IMR-90 (cell line): ENCODE measurements at regions not wholly inside any gene's neighbourhood (a gene's known extent, or its start where the extent isn't known, plus 50 kb on each side); places are given as distances from the start of the nearest gene placed in this dataset.

Source experiments
- ATAC-seq: fragments of 200-7000 bp; cut with Tn5 transposase; 2 replicates; pipeline ENCODE4 v1.9.1; 2020; ENCODE audit warnings: low read depth, mild to moderate bottlenecking, moderate library complexity
- BruUV-seq: library from RNA; stranded (reverse); fragments of 400-500 nt; replicated peaks from 2 replicates; lab custom pipeline; 2021; lab: Mats Ljungman, UMichigan
- CTCF ChIA-PET: fragments of 300-600 bp; formaldehyde crosslinking; extraction: SDS; loops from one replicate; lab custom pipeline; 2021; ENCODE audit warnings: antibody characterized with exemption; lab: Yijun Ruan, JAX
- POLR2A ChIA-PET: fragments of 300-600 bp; sonication (Branson Sonifier 250); formaldehyde crosslinking; loops from one replicate; lab custom pipeline; 2022; ENCODE audit warnings: antibody characterized with exemption; ENCODE audit not compliant: unreplicated experiment; lab: Charles Lee
- DNase-seq: peaks from one replicate; pipeline ENCODE4 v3.0.0; 2013
- H2AFZ ChIP-seq: replicated peaks from 2 replicates; pipeline ENCODE3; 2013; ENCODE audit warnings: low read length, mild to moderate bottlenecking; ENCODE audit not compliant: poor library complexity
- H2AK5ac ChIP-seq: 2 replicates; pipeline ENCODE4 v1.6.1; 2013; ENCODE audit warnings: low read depth, low read length, inconsistent platforms
- H2AK9ac ChIP-seq: replicated peaks from 2 replicates; pipeline ENCODE3; 2013; ENCODE audit warnings: mild to moderate bottlenecking, low read depth, low read length, moderate library complexity; ENCODE audit not compliant: poor library complexity
- H2BK120ac ChIP-seq: 2 replicates; pipeline ENCODE4 v1.6.1; 2013; ENCODE audit warnings: low read depth, low read length, inconsistent platforms
- H2BK15ac ChIP-seq: 3 replicates; pipeline ENCODE4 v1.6.1; 2013; ENCODE audit warnings: low read depth, low read length, inconsistent platforms
- H2BK20ac ChIP-seq: 2 replicates; pipeline ENCODE4 v1.6.1; 2013; ENCODE audit warnings: low read depth, mild to moderate bottlenecking, inconsistent platforms, low read length, moderate library complexity
- H2BK5ac ChIP-seq: 2 replicates; pipeline ENCODE4 v1.6.1; 2013; ENCODE audit warnings: mild to moderate bottlenecking, low read depth, low read length, inconsistent platforms; ENCODE audit not compliant: poor library complexity, severe bottlenecking
- H3K14ac ChIP-seq: replicated peaks from 2 replicates; pipeline ENCODE4 v1.6.1; 2013; ENCODE audit warnings: low read depth, low read length, inconsistent platforms
- H3K18ac ChIP-seq: 2 replicates; pipeline ENCODE4 v1.6.1; 2013; ENCODE audit warnings: low read depth, low read length, control low read depth
- H3K23ac ChIP-seq: 2 replicates; pipeline ENCODE4 v1.6.1; 2013; ENCODE audit warnings: low read depth, low read length, inconsistent platforms
- H3K27ac ChIP-seq: 2 replicates; pipeline ENCODE4 v1.5.1; 2013; ENCODE audit warnings: mild to moderate bottlenecking, control low read depth, low read length; ENCODE audit not compliant: insufficient read depth
- H3K27me3 ChIP-seq: 2 replicates; pipeline ENCODE4 v1.6.1; 2013; ENCODE audit warnings: low read length; ENCODE audit not compliant: control insufficient read depth, insufficient read depth
- H3K36me3 ChIP-seq: 2 replicates; pipeline ENCODE4 v1.6.1; 2013; ENCODE audit warnings: low read length, mixed read lengths; ENCODE audit not compliant: control insufficient read depth, insufficient read depth
- H3K4ac ChIP-seq: 2 replicates; pipeline ENCODE4 v1.6.1; 2013; ENCODE audit warnings: low read depth, low read length, inconsistent platforms
- H3K4me1 ChIP-seq: 2 replicates; pipeline ENCODE4 v1.6.1; 2013; ENCODE audit warnings: low read length, mixed read lengths; ENCODE audit not compliant: control insufficient read depth, insufficient read depth
- H3K4me2 ChIP-seq: 2 replicates; pipeline ENCODE4 v1.6.1; 2013; ENCODE audit warnings: low read depth, mild to moderate bottlenecking, control low read depth, low read length, moderate library complexity
- H3K4me3 ChIP-seq: 2 replicates; pipeline ENCODE4 v1.5.1; 2013; ENCODE audit warnings: low read depth, mild to moderate bottlenecking, control low read depth, low read length, moderate library complexity; ENCODE audit not compliant: insufficient read depth
- H3K56ac ChIP-seq: 2 replicates; pipeline ENCODE4 v1.6.1; 2013; ENCODE audit warnings: low read length, inconsistent platforms; ENCODE audit not compliant: insufficient read depth; ENCODE audit errors: extremely low read depth
- H3K79me1 ChIP-seq, 2 experiments: 2 replicates each; pipeline ENCODE4 v1.6.1; 2013; ENCODE audit warnings: low read length in 2 of 2, inconsistent platforms in 1 of 2, low read depth in 1 of 2
- H3K9ac ChIP-seq: 2 replicates; pipeline ENCODE4 v1.6.1; 2013; ENCODE audit warnings: low read depth, low read length, control low read depth
- H3K9me1 ChIP-seq: 2 replicates; pipeline ENCODE4 v1.6.1; 2013; ENCODE audit warnings: low read length, inconsistent platforms; ENCODE audit not compliant: insufficient read depth
- H3K9me3 ChIP-seq: 2 replicates; pipeline ENCODE4 v1.6.1; 2013; ENCODE audit warnings: low read length; ENCODE audit not compliant: control insufficient read depth, insufficient read depth
- H4K20me1 ChIP-seq: 2 replicates; pipeline ENCODE4 v1.6.1; 2013; ENCODE audit warnings: low read length, inconsistent platforms; ENCODE audit not compliant: insufficient read depth
- H4K5ac ChIP-seq: 2 replicates; pipeline ENCODE4 v1.6.1; 2013; ENCODE audit warnings: mild to moderate bottlenecking, low read depth, low read length, control low read depth
- H4K8ac ChIP-seq, 2 experiments: 2 replicates each; pipeline ENCODE4 v1.6.1; 2013; ENCODE audit warnings: low read depth in 2 of 2, low read length in 2 of 2, control low read depth in 1 of 2, inconsistent platforms in 1 of 2
- H4K91ac ChIP-seq: 2 replicates; pipeline ENCODE4 v1.6.1; 2013; ENCODE audit warnings: low read depth, low read length, inconsistent platforms; ENCODE audit not compliant: insufficient read depth
- MAFK ChIP-seq: IDR thresholded peaks from 2 replicates; pipeline ENCODE4 v1.6.1; 2012; ENCODE audit warnings: low read depth, low read length, improper control_type of control experiment
- NFE2L2 ChIP-seq: fragments of 150-350 bp; IDR thresholded peaks from 2 replicates; pipeline ENCODE4 v1.6.1; 2016; ENCODE audit warnings: low read depth, mild to moderate bottlenecking, low read length
- RAD21 ChIP-seq: IDR thresholded peaks from 2 replicates; pipeline ENCODE4 v1.6.1; 2012; ENCODE audit warnings: low read length, improper control_type of control experiment
- WGBS, 2 experiments: methylation state at CpG; one replicate each; pipeline versions ENCODE4 v1.1.5 to v1.1.7; 2013; ENCODE audit warnings: missing lambda C conversion rate in 2 of 2; ENCODE audit not compliant: insufficient read length in 1 of 2; ENCODE audit errors: extremely low coverage in 2 of 2; 5-methylcytosine and 5-hydroxymethylcytosine counted together
- dilution Hi-C: fragments of 300-500 bp; cut with HindIII; formaldehyde crosslinking; loops from one replicate; pipeline ENCODE4 v1.14.3; 2018; ENCODE audit warnings: low sequenced_read_pairs; ENCODE audit not compliant: unreplicated experiment
- in situ Hi-C: fragments of 300-500 bp; cut with MboI; formaldehyde crosslinking; loops from 3 replicates; pipeline ENCODE4 v1.14.3; 2019; ENCODE audit warnings: low sequenced_read_pairs, inconsistent platforms, mixed read lengths
- intact Hi-C: fragments of 100-400 bp; cut with micrococcal nuclease; formaldehyde crosslinking; loops from 2 replicates; pipeline ENCODE4 v1.10.0; 2022

DNA sequence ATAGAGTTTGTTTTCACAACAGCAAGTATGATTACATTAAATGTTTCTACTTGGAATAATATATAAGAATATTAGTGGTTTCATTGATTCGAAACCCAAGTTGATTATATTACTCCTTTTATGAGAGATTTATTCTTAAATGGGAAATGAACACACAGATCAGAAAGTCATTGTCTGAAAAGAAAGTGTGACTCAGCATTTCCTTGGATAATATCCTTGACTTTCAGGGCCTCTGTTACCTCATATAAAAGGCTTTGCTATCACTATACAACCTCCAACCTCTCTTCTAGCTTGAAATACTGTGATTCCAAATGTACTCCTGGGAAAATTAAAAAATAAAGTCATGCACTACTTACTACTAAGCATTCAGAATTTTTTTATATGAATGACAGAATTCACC, 295.3 kb upstream of the LYPLAL1 start:
- no peak overlapping the region for H3K4ac ChIP-seq
- BruUV-seq, result no TSS peak
- no peak overlapping the region for H3K27ac ChIP-seq
- H3K4me3 ChIP-seq, result no peak overlapping the region
- H3K9ac ChIP-seq, result no peak overlapping the region
- H2AFZ ChIP-seq, result no peak overlapping the region
- no peaks in the 10 kb centered on the region for H4K20me1 ChIP-seq
- H4K8ac ChIP-seq, result no peak overlapping the region
- H4K91ac ChIP-seq, result no peak overlapping the region
- ATAC-seq (peak; percentile 42), DNase-seq (peak; percentile 68)
- no peaks in the 10 kb centered on the region for H3K9me3 ChIP-seq
- no peak overlapping the region for H2AK9ac ChIP-seq
- H2AK5ac ChIP-seq, result no peak overlapping the region
- H3K18ac ChIP-seq, result no peak overlapping the region
- H3K56ac ChIP-seq, result no peak overlapping the region
- WGBS, 2 experiments, result no CpG with 5 or more reads among the region's 1 CpG
- CTCF ChIA-PET, result interaction anchor here (0.6 kb wide), 1 partner anchor 300 kb away, joined by 3 read pairs; no protein-coding TSS in a partner anchor
- H3K79me1 ChIP-seq, result no peaks in the 10 kb centered on the region
- H3K4me2 ChIP-seq, result no peak overlapping the region
- H4K5ac ChIP-seq, result no peak overlapping the region
- H3K9me1 ChIP-seq, result no peaks in the 10 kb centered on the region
- dilution Hi-C loops (no loop called here), in situ Hi-C loops (no loop called here), intact Hi-C loops (loop anchor here (5.0 kb wide), 2 partner anchors 189 to 531 kb away; partner anchors contain the start of gene TGFB2)
- H2BK120ac ChIP-seq, result no peak overlapping the region
- no peak overlapping the region for H3K14ac ChIP-seq
- H3K4me1 ChIP-seq, result no peaks in the 10 kb centered on the region; the same call in 1 of the 2 replicates
- no peaks in the 10 kb centered on the region for H3K36me3 ChIP-seq
- no peak overlapping the region for H2BK5ac ChIP-seq
- peak; percentile 99 for TF ChIP-seq NFE2L2
- peak; percentile 91 for TF ChIP-seq MAFK
- TF ChIP-seq RAD21, result no peak
- POLR2A ChIA-PET, result no interaction called here
- no peak overlapping the region for H3K23ac ChIP-seq
- no peak overlapping the region for H2BK15ac ChIP-seq
- H2BK20ac ChIP-seq, result no peak overlapping the region
- H3K27me3 ChIP-seq, result no peaks in the 10 kb centered on the region
